ENCODE measurements at regions not wholly inside any gene's neighbourhood (a gene's known extent, or its start where the extent isn't known, plus 50 kb on each side); places are given as distances from the start of the nearest gene placed in this dataset.

DNA sequence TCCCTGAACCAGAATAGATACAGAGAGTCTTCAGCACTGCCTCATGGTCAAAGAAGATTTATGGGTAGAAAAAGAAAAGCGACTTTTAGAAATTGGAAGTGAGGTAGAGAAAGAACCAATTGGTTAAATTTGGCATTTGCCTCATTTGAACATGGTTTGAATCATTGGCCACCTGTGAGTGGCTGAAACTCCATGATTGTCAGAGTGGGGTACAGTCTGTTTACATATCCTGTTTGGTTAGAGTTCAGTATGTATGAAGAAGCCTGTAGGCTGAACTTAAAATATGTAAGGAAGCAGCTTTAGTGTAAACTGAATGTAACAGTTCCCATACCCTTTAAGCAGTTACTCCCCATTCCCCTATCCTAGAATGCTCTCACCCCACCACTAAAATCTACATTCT, 76.0 kb upstream of the CTSO start:
- no peaks in the 10 kb centered on the region for H3K4me1 ChIP-seq (ENCODE audit: control insufficient read depth, insufficient read depth, low read length)
- no peak overlapping the region for H3K4me3 ChIP-seq (ENCODE audit: low read length)
- no peak overlapping the region for H3K27ac ChIP-seq (ENCODE audit: low read length)
- no CpG with 5 or more reads among the region's 1 CpG for WGBS (ENCODE audit: insufficient coverage, insufficient read length)
- H3K9me3 ChIP-seq (ENCODE audit: control insufficient read depth, insufficient read depth, low read length): no peaks in the 10 kb centered on the region
- no peak for DNase-seq (ENCODE audit: low read depth, low spot score)
- no peaks in the 10 kb centered on the region for H3K27me3 ChIP-seq (ENCODE audit: control insufficient read depth, insufficient read depth, low read length)
- H3K36me3 ChIP-seq (ENCODE audit: control insufficient read depth, insufficient read depth, low read length): no peaks in the 10 kb centered on the region

DNA sequence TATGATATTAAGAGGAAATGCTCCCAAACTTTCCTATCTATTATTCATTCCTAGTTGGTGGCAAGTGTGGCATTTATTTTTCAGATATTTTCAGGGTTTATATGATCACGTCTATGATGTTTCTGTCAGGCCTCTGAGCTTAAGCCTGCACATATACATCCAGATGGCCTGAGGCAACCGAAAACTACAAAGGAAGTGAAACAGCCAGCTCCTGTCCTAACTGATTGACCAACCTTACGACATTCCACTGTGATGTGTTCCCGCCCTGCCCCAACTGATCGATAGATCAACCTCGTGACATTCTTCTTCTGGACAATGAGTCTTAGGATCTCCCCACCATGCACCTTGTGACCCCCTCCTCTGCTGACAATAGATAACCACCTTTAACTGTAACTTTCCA, 67.6 kb upstream of the CTSO start:
- no CpG with 5 or more reads among the region's 6 CpGs for WGBS (ENCODE audit: insufficient coverage, insufficient read length)
- H3K36me3 ChIP-seq (ENCODE audit: control insufficient read depth, insufficient read depth, low read length): no peaks in the 10 kb centered on the region
- DNase-seq (ENCODE audit: low read depth, low spot score): no peak
- H3K4me1 ChIP-seq (ENCODE audit: control insufficient read depth, insufficient read depth, low read length): peaks cover 6% of the 10 kb centered on the region; the same call in 1 of the 2 replicates
- no peak overlapping the region for H3K27ac ChIP-seq (ENCODE audit: low read length)
- no peaks in the 10 kb centered on the region for H3K9me3 ChIP-seq (ENCODE audit: control insufficient read depth, insufficient read depth, low read length)
- H3K27me3 ChIP-seq (ENCODE audit: control insufficient read depth, insufficient read depth, low read length): no peaks in the 10 kb centered on the region
- no peak overlapping the region for H3K4me3 ChIP-seq (ENCODE audit: low read length)

DNA sequence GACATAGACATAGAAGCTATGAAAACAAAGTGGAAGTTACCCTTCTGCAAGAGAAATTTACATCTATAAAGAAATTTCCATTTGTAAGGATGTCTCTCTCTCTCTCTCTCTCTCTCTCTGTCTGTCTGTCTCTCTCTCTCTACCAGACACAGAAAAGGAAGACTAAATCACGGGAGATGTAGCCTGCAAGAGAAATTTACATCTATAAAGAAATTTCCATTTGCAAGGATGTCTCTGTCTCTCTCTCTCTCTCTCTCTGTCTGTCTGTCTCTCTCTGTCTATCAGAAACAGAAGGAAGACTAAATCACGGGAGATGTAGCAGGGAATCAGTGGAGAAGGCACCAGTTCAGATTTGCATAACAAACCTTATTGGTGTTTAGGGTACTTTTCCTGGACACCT, 65.6 kb upstream of the CTSO start:
- Histone ChIP-seq H3K36me3 (ENCODE audit: control insufficient read depth, insufficient read depth, low read length) (no peaks in the 10 kb centered on the region), H3K27me3 (ENCODE audit: control insufficient read depth, insufficient read depth, low read length) (no peaks in the 10 kb centered on the region), H3K4me1 (ENCODE audit: control insufficient read depth, insufficient read depth, low read length) (peaks cover 6% of the 10 kb centered on the region; the same call in 1 of the 2 replicates), H3K4me3 (ENCODE audit: low read length) (no peak overlapping the region), H3K9me3 (ENCODE audit: control insufficient read depth, insufficient read depth, low read length) (no peaks in the 10 kb centered on the region), H3K27ac (ENCODE audit: low read length) (no peak overlapping the region)
- no peak for DNase-seq (ENCODE audit: low read depth, low spot score)
- WGBS (ENCODE audit: insufficient coverage, insufficient read length): no CpG with 5 or more reads among the region's 2 CpGs

DNA sequence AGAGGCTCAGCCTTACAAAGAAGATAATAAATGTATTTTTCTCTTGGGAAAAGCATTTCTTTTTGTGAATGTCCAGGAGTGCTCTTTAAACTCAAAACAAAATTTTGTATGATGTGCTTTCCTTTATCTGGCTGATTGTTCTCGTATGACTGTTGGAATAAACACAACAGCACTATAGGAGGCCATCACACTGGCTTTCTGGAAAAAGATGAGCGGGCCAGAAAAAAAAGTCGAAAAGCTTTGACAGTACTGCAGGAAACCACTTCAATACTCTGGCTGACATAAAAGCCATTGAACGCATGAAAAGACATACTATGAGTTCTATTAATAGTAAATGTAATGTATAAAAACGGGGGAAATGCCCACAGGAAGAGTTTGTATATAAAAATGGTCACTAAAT, 64.7 kb upstream of the CTSO start:
- Histone ChIP-seq H3K4me1 (ENCODE audit: control insufficient read depth, insufficient read depth, low read length) (peaks cover 6% of the 10 kb centered on the region; the same call in 1 of the 2 replicates), H3K4me3 (ENCODE audit: low read length) (no peak overlapping the region), H3K27ac (ENCODE audit: low read length) (no peak overlapping the region), H3K36me3 (ENCODE audit: control insufficient read depth, insufficient read depth, low read length) (no peaks in the 10 kb centered on the region), H3K27me3 (ENCODE audit: control insufficient read depth, insufficient read depth, low read length) (no peaks in the 10 kb centered on the region), H3K9me3 (ENCODE audit: control insufficient read depth, insufficient read depth, low read length) (no peaks in the 10 kb centered on the region)
- DNase-seq (ENCODE audit: low read depth, low spot score): no peak
- no CpG with 5 or more reads among the region's 5 CpGs for WGBS (ENCODE audit: insufficient coverage, insufficient read length)

DNA sequence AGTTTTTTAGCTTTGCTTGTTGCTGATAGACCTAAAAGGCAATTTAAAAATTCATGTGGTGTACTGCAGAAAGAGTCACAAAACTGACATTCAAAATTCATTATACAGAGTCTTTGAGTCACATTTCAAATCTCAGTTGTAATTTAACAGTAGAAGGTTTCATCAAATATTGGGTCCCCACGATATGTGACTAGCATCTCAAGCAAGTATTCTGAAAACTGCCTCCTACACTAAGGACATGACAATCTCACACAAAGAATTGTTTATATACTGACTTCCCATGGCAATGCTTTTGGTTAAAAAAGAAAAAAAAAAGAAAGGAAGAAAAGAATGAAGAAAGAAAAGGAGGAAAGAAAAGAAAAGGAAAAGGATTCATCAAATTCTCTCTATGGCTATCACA, 62.1 kb upstream of the CTSO start:
- no peak overlapping the region for H3K27ac ChIP-seq (ENCODE audit: low read length)
- no peak overlapping the region for H3K4me3 ChIP-seq (ENCODE audit: low read length)
- peaks cover 3% of the 10 kb centered on the region; the same call in 1 of the 2 replicates for H3K4me1 ChIP-seq (ENCODE audit: control insufficient read depth, insufficient read depth, low read length)
- H3K9me3 ChIP-seq (ENCODE audit: control insufficient read depth, insufficient read depth, low read length): no peaks in the 10 kb centered on the region
- no CpG with 5 or more reads among the region's 1 CpG for WGBS (ENCODE audit: insufficient coverage, insufficient read length)
- no peak for DNase-seq (ENCODE audit: low read depth, low spot score)
- no peaks in the 10 kb centered on the region for H3K36me3 ChIP-seq (ENCODE audit: control insufficient read depth, insufficient read depth, low read length)
- no peaks in the 10 kb centered on the region for H3K27me3 ChIP-seq (ENCODE audit: control insufficient read depth, insufficient read depth, low read length)

DNA sequence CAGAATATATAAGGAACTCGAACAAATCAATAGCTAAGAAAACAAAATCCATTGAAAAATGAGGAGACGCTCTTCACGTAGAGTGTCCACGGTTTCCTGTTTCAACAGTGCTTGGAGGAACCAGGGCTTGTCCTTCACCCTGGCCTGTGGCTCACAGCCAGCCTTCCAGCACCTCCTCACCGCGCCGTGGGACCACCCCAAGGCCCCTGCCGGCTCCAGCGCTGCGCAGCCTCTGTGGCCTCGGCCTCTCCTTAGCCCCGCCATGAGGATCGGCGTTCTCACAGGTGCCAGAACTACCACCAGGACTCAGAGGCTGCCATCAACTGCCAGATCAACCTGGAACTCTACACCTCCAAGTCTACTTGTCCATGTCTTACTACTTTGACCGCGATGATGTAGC, 52.5 kb upstream of the CTSO start:
- Histone ChIP-seq H3K4me1 (ENCODE audit: control insufficient read depth, insufficient read depth, low read length) (no peaks in the 10 kb centered on the region), H3K9me3 (ENCODE audit: control insufficient read depth, insufficient read depth, low read length) (no peaks in the 10 kb centered on the region), H3K27ac (ENCODE audit: low read length) (no peak overlapping the region), H3K27me3 (ENCODE audit: control insufficient read depth, insufficient read depth, low read length) (no peaks in the 10 kb centered on the region), H3K4me3 (ENCODE audit: low read length) (no peak overlapping the region), H3K36me3 (ENCODE audit: control insufficient read depth, insufficient read depth, low read length) (no peaks in the 10 kb centered on the region)
- DNase-seq (ENCODE audit: low read depth, low spot score): no peak
- no CpG with 5 or more reads among the region's 16 CpGs for WGBS (ENCODE audit: insufficient coverage, insufficient read length)

All from iPS DF 6.9 (cell line).